GM21528 (cell line): ENCODE measurements at regions not wholly inside any gene's neighbourhood (a gene's known extent, or its start where the extent isn't known, plus 50 kb on each side); places are given as distances from the start of the nearest gene placed in this dataset.

Experiments
- ATAC-seq: cut with Tn5 transposase; IDR thresholded peaks from one replicate; pipeline ENCODE4 v1.9.1; 2021; ENCODE audit warnings: mild to moderate bottlenecking, moderate library complexity; ENCODE audit not compliant: unreplicated experiment, low FRiP score

- ATAC-seq = no peak
Measured at GRCh38 chr15:96413657-96414056, 83.2 kb downstream of the NR2F2 start.

- no peak for ATAC-seq
Measured at GRCh38 chr15:96414875-96415274, 84.4 kb downstream of the NR2F2 start.

GRCh38 chr15:96415513-96416217, 85.2 kb downstream of the NR2F2 start:
- no peak for ATAC-seq

GRCh38 chr15:96416218-96416933, 85.9 kb downstream of the NR2F2 start:
- ATAC-seq = no peak

- no peak for ATAC-seq
Measured at GRCh38 chr15:96416934-96417759, 86.6 kb downstream of the NR2F2 start.

GRCh38 chr15:96417760-96418130, 87.2 kb downstream of the NR2F2 start:
- ATAC-seq = no peak

- no peak for ATAC-seq
Measured at GRCh38 chr15:96418146-96418545, 87.6 kb downstream of the NR2F2 start.

GRCh38 chr15:96421178-96421601, 90.7 kb downstream of the NR2F2 start:
- ATAC-seq = no peak

GRCh38 chr15:96422125-96422524, 91.6 kb downstream of the NR2F2 start:
- no peak for ATAC-seq

GRCh38 chr15:96424674-96425073, 94.2 kb downstream of the NR2F2 start:
- no peak for ATAC-seq

- no peak for ATAC-seq
Measured at GRCh38 chr15:96428742-96429141, 98.2 kb downstream of the NR2F2 start.

GRCh38 chr15:96431786-96432185, 101.3 kb downstream of the NR2F2 start:
- no peak for ATAC-seq

GRCh38 chr15:96435022-96435421, 104.5 kb downstream of the NR2F2 start:
- ATAC-seq = no peak

GRCh38 chr15:96435841-96436240, 105.3 kb downstream of the NR2F2 start:
- ATAC-seq = no peak

- ATAC-seq = no peak
Measured at GRCh38 chr15:96440978-96441377, 110.5 kb downstream of the NR2F2 start.

- ATAC-seq = no peak
Measured at GRCh38 chr15:96442076-96442475, 111.6 kb downstream of the NR2F2 start.

GRCh38 chr15:96444865-96445264, 114.4 kb downstream of the NR2F2 start:
- ATAC-seq = no peak

- ATAC-seq = no peak
Measured at GRCh38 chr15:96448923-96449322, 118.4 kb downstream of the NR2F2 start.

GRCh38 chr15:96457841-96458240, 127.3 kb downstream of the NR2F2 start:
- no peak for ATAC-seq

- no peak for ATAC-seq
Measured at GRCh38 chr15:96460106-96460505, 129.6 kb downstream of the NR2F2 start.
